GM19023 (cell line): ENCODE measurements at regions not wholly inside any gene's neighbourhood (a gene's known extent, or its start where the extent isn't known, plus 50 kb on each side); places are given as distances from the start of the nearest gene placed in this dataset.

ENCODE experiments used
- ATAC-seq: cut with Tn5 transposase; IDR thresholded peaks from one replicate; pipeline ENCODE4 v1.9.1; 2021; ENCODE audit warnings: mild to moderate bottlenecking, moderate library complexity; ENCODE audit not compliant: unreplicated experiment

- no peak for ATAC-seq
Measured at GRCh38 chr1:82269431-82269830, 468.7 kb downstream of the ADGRL2 start.

- ATAC-seq: no peak
Measured at GRCh38 chr1:82268826-82269225, 468.1 kb downstream of the ADGRL2 start.

GRCh38 chr1:82266351-82266750 lies 465.6 kb downstream of the ADGRL2 start:
- no peak for ATAC-seq

- no peak for ATAC-seq
Measured at GRCh38 chr1:82265436-82265835, 464.7 kb downstream of the ADGRL2 start.

- no peak for ATAC-seq
Measured at GRCh38 chr1:82264802-82265201, 464.1 kb downstream of the ADGRL2 start.

- no peak for ATAC-seq
Measured at GRCh38 chr1:82263396-82263795, 462.7 kb downstream of the ADGRL2 start.

- ATAC-seq: no peak
Measured at GRCh38 chr1:82260666-82261065, 459.9 kb downstream of the ADGRL2 start.

- no peak for ATAC-seq
Measured at GRCh38 chr1:82260051-82260450, 459.3 kb downstream of the ADGRL2 start.

GRCh38 chr1:82258887-82259286 lies 458.2 kb downstream of the ADGRL2 start:
- ATAC-seq: no peak

GRCh38 chr1:82246050-82246449 lies 445.3 kb downstream of the ADGRL2 start:
- no peak for ATAC-seq

GRCh38 chr1:82245345-82246014 lies 444.7 kb downstream of the ADGRL2 start:
- no peak for ATAC-seq

GRCh38 chr1:82240571-82240970 lies 439.8 kb downstream of the ADGRL2 start:
- ATAC-seq: no peak

- ATAC-seq: no peak
Measured at GRCh38 chr1:82230667-82231066, 429.9 kb downstream of the ADGRL2 start.

GRCh38 chr1:82227306-82228095 lies 426.8 kb downstream of the ADGRL2 start:
- no peak for ATAC-seq

- ATAC-seq: no peak
Measured at GRCh38 chr1:82226186-82226505, 425.4 kb downstream of the ADGRL2 start.

- peak; percentile 63 for ATAC-seq
Measured at GRCh38 chr1:82225421-82226185, 424.9 kb downstream of the ADGRL2 start.

- no peak for ATAC-seq
Measured at GRCh38 chr1:82223091-82223490, 422.4 kb downstream of the ADGRL2 start.

GRCh38 chr1:82221721-82222120 lies 421.0 kb downstream of the ADGRL2 start:
- no peak for ATAC-seq

GRCh38 chr1:82220754-82221153 lies 420.0 kb downstream of the ADGRL2 start:
- no peak for ATAC-seq

- ATAC-seq: no peak
Measured at GRCh38 chr1:82219841-82220240, 419.1 kb downstream of the ADGRL2 start.

- ATAC-seq: no peak
Measured at GRCh38 chr1:82218846-82219245, 418.1 kb downstream of the ADGRL2 start.

GRCh38 chr1:82215853-82216175 lies 415.1 kb downstream of the ADGRL2 start:
- no peak for ATAC-seq
